Suprapubic skin (tissue), 4 donors: ENCODE measurements at regions not wholly inside any gene's neighbourhood (a gene's known extent, or its start where the extent isn't known, plus 50 kb on each side); places are given as distances from the start of the nearest gene placed in this dataset.

ENCODE experiments used
- POLR2A ChIP-seq, 2 donors: fragments of 450-650 bp; IDR thresholded peaks; one replicate each; pipeline ENCODE4 v1.6.1; 2017; ENCODE audit warnings: antibody characterized with exemption in 2 of 2, mild to moderate bottlenecking in 2 of 2, moderate library complexity in 2 of 2
- POLR2AphosphoS5 ChIP-seq, 3 donors: sonication (generic); formaldehyde crosslinking; IDR thresholded peaks; one replicate each; pipeline ENCODE4 v1.6.1; 2017; ENCODE audit warnings: antibody characterized with exemption in 3 of 3
- TF ChIP-seq, protein P1 (sequence below), 2 donors: fragments of 200-600 bp in 1 of 2; fragments of 450-650 bp in 1 of 2; sonication (generic) in 1 of 2; IDR thresholded peaks; one replicate each; pipeline ENCODE4 v1.5.1; 2016 to 2019; ENCODE audit warnings: antibody characterized with exemption in 2 of 2, mild to moderate bottlenecking in 1 of 2, moderate library complexity in 1 of 2

- no peak for TF ChIP-seq POLR2A (IDR thresholded peaks at IDR 0.05)
- TF ChIP-seq, protein P1, sequence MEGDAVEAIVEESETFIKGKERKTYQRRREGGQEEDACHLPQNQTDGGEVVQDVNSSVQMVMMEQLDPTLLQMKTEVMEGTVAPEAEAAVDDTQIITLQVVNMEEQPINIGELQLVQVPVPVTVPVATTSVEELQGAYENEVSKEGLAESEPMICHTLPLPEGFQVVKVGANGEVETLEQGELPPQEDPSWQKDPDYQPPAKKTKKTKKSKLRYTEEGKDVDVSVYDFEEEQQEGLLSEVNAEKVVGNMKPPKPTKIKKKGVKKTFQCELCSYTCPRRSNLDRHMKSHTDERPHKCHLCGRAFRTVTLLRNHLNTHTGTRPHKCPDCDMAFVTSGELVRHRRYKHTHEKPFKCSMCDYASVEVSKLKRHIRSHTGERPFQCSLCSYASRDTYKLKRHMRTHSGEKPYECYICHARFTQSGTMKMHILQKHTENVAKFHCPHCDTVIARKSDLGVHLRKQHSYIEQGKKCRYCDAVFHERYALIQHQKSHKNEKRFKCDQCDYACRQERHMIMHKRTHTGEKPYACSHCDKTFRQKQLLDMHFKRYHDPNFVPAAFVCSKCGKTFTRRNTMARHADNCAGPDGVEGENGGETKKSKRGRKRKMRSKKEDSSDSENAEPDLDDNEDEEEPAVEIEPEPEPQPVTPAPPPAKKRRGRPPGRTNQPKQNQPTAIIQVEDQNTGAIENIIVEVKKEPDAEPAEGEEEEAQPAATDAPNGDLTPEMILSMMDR (IDR thresholded peaks at IDR 0.05): no peak
- TF ChIP-seq POLR2AphosphoS5 (IDR thresholded peaks at IDR 0.05): no peak
Measured at GRCh38 chr4:34814266-34814665, 1430.0 kb downstream of the ARAP2 start.
